HG03460 (cell line): ENCODE measurements at regions not wholly inside any gene's neighbourhood (a gene's known extent, or its start where the extent isn't known, plus 50 kb on each side); places are given as distances from the start of the nearest gene placed in this dataset.

ENCODE experiments used
- ATAC-seq: cut with Tn5 transposase; IDR thresholded peaks from one replicate; pipeline ENCODE4 v1.9.1; 2021; ENCODE audit not compliant: unreplicated experiment

DNA sequence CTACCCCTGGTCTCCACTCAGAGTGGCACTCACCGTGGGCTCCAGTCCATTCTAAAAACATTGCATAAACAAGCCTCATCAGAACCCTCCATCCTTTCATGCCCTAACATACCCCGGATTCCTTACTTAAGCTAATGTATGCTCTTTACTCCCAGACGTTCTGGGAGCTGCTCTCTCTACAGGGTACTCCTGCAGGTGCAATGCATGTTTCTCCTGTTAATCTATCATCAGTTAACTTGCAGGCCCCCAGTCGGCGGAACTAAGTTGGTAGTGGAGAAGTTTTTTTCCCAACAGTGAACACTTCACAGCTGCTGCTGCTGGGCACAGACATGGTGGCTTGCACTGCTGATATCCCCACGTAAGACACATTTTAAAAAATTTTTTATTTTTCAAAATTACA is 161.6 kb upstream of the FAT1 start:
- ATAC-seq, result no peak

GRCh38 chr4:186886759-186887158 is 163.1 kb upstream of the FAT1 start:
- no peak for ATAC-seq

- ATAC-seq, result no peak
These were observed 163.6 kb upstream of the FAT1 start for GRCh38 chr4:186887291-186887700.

GRCh38 chr4:186887752-186888151 is 164.1 kb upstream of the FAT1 start:
- ATAC-seq, result no peak

- no peak for ATAC-seq
These were observed 166.4 kb upstream of the FAT1 start for GRCh38 chr4:186889876-186890643.

- no peak for ATAC-seq
These were observed 168.3 kb upstream of the FAT1 start for GRCh38 chr4:186891859-186892486.

GRCh38 chr4:186898367-186898766 is 174.7 kb upstream of the FAT1 start:
- no peak for ATAC-seq

DNA sequence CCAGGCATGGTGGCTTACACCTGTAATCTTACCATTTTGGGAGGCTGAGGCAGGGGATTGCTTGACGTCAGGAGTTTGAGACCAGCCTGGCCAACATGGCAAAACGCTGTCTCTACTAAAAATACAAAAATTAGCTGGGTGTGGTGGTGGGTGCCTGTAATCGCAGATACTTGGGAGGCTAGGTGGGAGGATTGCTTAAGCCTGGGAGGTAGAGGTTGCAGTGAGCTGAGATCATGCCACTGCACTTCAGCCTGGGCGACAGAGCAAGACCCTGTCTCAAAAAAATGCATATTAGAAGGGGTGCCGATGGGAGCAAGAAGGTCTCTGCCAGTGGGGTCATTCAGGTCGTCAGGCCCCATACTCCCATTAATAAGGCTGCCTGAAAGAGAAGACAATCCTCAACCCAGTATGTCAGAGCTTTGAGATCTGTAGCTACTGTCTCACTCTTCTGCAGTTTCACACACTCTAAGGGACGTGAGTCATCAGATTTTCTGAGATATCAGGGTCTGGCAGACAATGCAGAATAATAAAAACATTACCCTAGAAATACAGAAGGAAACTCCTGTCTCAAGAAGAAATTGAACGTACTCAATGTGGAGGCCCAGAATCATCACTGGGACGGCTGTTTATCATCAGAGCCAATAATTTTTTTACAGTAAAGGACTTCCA is 176.7 kb upstream of the FAT1 start:
- ATAC-seq, result no peak

DNA sequence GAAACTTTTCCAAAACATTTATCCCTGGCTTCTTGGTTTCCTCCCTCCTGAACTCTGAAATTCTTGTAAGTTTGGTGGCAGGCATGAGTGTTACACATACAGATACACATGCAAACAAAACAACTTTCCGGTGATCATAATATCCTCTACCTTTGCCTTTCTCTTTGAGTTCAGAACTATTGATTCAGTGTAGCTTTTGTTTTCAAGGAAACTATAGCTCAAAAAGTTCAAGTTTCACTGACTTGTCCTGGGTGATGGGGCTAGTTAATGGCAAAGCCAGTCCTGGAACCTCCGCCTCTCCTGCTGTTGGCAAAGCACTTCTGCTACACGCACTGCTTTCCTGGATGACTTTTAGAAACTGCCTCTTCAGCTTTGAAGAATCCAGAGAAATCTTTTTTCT is 177.3 kb upstream of the FAT1 start:
- ATAC-seq, result no peak

- no peak for ATAC-seq
These were observed 178.2 kb upstream of the FAT1 start for GRCh38 chr4:186901850-186902249.

DNA sequence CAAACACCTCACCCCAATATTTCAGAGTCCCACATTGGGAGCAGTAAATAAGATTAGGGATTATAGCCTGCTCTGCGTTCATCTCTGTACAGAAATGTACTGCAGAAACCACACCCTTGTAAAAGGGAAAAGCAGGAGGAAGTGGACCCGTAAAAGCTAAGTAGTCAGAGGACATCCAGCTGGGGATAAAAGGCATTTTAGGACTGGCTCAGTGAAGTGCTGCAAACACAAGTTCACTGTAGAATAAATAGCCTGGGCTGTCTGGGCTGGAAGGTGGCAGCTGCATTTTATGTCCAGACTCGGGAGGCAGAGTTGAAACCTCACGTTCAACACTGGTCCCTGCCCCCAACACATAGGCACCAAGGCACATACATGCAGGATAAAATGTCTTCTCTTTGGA is 178.7 kb upstream of the FAT1 start:
- ATAC-seq, result no peak

DNA sequence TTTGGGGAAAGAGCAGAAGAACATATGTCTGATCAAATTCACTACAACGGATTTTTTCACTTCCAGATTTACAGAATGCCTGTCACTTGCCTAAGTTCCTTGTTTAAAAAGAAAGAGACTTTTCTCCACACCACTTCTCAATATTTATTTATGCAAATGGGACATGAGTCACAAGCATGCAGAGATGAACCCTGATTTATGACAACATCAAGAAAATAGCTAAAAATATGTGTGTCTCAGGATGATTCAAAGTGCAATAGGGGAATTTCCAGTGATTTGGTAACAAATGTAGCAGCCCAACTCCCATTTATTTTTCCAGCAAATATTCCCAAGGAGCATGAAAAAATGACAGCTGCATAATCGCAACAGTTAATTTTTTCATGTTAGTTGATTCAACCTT is 180.4 kb upstream of the FAT1 start:
- no peak for ATAC-seq

DNA sequence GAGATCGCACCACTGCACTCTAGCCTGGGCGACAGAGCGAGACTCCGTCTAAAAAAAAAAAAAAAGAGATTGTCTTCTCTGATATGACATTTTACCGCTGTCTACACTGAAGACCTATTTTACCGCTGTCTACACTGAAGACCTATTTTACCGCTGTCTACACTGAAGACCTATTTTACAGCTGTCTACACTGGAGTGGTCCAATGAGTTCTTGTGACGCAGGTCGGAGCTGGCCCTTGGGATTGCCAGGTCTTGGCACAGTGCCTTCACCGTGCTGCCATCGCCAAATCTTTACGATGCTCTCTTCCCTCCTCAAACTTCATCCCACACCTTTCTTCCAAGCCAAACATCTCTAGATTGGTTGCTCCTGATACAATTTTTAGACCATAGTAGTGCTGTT is 183.1 kb upstream of the FAT1 start:
- no peak for ATAC-seq

GRCh38 chr4:186910385-186910784 is 186.7 kb upstream of the FAT1 start:
- ATAC-seq, result no peak

DNA sequence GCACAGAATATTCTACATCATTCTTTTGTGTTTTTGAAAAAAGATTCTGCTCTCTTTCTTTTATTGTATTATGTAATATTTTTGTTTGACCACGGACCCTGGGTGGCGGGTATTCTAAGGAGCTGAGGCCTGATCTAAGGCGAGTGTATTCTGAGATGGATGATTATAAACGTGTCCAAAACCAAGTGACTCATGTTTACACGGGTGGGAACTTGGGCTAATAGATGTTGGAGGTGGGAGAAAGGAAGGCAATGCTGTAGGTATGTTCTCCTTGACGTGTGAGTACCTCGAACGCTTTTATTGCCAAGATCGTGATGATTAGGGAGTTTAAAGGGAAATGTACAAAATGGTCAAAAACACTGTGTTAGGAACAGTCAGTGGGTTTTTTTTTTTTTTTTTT is 188.9 kb upstream of the FAT1 start:
- no peak for ATAC-seq

- no peak for ATAC-seq
These were observed 192.2 kb upstream of the FAT1 start for GRCh38 chr4:186915816-186916215.

DNA sequence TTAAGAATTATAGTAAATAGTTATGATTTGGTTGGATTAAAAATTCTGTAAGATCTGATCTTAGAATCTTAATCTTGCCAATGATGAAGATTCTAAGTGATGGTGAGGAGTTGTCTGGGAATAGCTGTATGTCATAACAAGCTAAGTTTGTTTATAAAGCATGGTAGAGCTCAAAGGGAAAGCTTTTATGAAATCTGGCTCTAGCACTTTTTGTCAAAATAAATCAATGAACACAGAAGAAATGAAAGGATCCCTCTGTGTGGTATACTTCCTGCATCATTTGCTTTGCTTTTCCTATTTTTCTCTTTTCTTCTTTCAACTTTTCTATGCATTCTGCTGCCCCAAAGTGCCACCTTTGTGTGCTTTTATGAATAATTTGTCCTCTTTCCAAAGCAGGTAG is 193.5 kb upstream of the FAT1 start:
- no peak for ATAC-seq

- no peak for ATAC-seq
These were observed 194.8 kb upstream of the FAT1 start for GRCh38 chr4:186918466-186918865.

- ATAC-seq, result no peak
These were observed 195.7 kb upstream of the FAT1 start for GRCh38 chr4:186919340-186919739.

DNA sequence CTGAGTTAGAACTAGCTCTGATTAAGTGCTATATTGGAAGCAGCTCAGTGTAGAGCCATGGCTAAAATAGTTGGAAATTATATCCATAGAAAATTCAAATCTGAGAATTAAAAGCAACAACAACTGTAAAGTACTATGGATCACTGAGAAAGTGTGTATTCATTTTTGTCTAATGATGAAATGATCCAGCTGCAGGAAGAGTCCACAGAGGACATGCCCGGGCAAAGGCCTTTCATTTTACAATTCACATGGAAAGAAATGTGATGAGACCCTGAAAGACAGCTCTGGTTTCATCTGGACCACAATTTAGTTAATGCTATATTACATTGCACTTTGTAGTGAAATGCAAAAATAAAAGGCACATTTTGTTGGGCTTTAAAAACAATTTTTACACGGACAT is 196.8 kb upstream of the FAT1 start:
- no peak for ATAC-seq

GRCh38 chr4:186920992-186921391 is 197.3 kb upstream of the FAT1 start:
- ATAC-seq, result no peak

DNA sequence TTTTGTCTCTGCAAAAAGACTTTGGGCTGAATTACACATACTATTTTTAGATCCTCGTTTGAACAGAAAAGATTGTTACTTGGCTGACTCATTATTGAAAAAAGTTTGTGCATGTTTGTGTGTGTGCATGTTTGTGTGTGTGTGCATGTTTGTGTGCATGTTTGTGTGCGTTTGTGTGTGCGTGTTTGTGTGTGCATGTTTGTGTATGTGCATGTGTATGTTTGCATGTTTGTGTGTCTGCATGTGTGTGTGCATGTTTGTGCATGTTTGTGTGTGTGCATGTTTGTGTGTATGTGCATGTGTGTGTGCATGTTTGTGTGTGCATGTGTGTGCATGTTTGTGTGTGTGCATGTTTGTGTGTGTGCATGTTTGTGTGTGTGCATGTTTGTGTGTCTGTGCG is 201.1 kb upstream of the FAT1 start:
- ATAC-seq, result no peak
